ENCODE measurements at regions not wholly inside any gene's neighbourhood (a gene's known extent, or its start where the extent isn't known, plus 50 kb on each side); places are given as distances from the start of the nearest gene placed in this dataset.

GRCh38 chr15:62639432-62639831, 403.1 kb upstream of the TPM1 start:
- Mint-ChIP-seq H3K4me3 (no peak overlapping the region), H3K27me3 (peaks cover 5 to 14% of the 10 kb centered on the region in 2 donors), H3K27ac (no peak overlapping the region), H3K9me3 (no peaks in the 10 kb centered on the region), H3K4me1 (ENCODE audit: low read depth in 2 of 2) (peaks cover 7 to 8% of the 10 kb centered on the region in 2 donors), H3K36me3 (no peaks in the 10 kb centered on the region)
- ATAC-seq (no peak), DNase-seq (ENCODE audit: low spot score) (no peak)

DNA sequence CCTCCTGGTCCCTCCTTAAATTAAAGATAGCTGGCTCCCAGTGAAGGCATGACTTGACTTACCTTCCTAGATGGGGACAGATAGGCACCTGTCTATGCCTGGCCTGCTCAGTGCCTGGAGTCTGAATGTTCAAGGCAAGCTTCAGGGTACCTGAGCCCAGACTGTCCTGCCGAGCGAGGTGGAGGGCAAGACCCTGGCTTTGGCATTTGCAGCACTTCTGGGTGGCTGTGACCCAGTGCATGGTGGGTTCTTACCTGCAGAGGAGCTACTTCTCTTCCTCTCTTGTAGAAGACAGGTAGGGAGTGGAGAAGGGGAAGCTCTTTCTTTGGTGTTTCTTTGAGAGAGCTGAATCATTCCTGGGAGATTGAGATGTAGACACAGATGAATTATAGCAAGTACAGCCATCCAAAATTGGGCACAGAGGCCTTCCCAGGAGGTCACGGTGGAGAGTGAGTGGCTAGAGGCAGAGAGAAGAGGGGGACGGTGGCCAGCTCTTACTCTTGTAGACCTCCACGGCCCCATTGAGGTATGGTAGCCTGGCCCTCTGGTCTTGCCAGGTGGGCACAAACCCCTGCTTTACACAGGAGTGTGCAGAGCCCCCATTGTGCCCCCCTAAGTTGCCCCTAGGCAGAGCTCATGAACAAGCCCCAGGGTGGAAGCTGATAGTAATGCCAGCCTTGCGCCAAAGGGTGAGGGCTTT, 402.5 kb upstream of the TPM1 start:
- H3K9me3 Mint-ChIP-seq: no peaks in the 10 kb centered on the region
- no peak overlapping the region for H3K4me3 Mint-ChIP-seq
- peaks cover 7 to 8% of the 10 kb centered on the region in 2 donors for H3K4me1 Mint-ChIP-seq (ENCODE audit: low read depth in 2 of 2)
- no peaks in the 10 kb centered on the region for H3K36me3 Mint-ChIP-seq
- DNase-seq (ENCODE audit: low spot score) (peak; percentile 51), ATAC-seq (peak; percentile 35 to 52)
- peaks cover 9 to 19% of the 10 kb centered on the region in 2 donors for H3K27me3 Mint-ChIP-seq
- H3K27ac Mint-ChIP-seq: no peak overlapping the region

DNA sequence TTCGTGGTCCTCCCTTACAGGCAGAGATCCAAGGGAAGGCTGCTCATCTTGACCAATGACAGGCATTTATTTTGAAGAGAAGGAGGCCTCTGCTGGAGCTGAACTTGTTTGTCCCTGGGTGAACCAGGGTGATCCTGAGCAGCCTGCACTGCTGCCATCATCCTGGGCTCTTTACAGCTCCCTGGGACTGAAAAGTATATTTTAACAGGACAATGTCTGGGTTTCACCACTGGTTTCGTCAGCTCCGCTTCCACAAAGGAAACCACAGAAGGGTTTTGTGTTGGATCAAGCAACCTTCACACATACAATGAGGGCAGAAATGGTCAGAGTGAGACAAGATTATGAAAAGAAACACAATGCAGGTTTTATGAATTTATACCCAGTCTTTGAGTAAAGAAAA, 400.7 kb upstream of the TPM1 start:
- peaks cover 6 to 19% of the 10 kb centered on the region in 2 donors for H3K27me3 Mint-ChIP-seq
- peaks cover 7 to 8% of the 10 kb centered on the region in 2 donors for H3K4me1 Mint-ChIP-seq (ENCODE audit: low read depth in 2 of 2)
- ATAC-seq: peak in 1 of 2 donors; percentile 34
- H3K36me3 Mint-ChIP-seq: no peaks in the 10 kb centered on the region
- no peaks in the 10 kb centered on the region for H3K9me3 Mint-ChIP-seq
- peak overlapping the region in 1 of 2 donors; percentile 23 for H3K27ac Mint-ChIP-seq
- H3K4me3 Mint-ChIP-seq: no peak overlapping the region
- DNase-seq (ENCODE audit: low spot score): peak; percentile 31

GRCh38 chr15:62643572-62643971, 399.0 kb upstream of the TPM1 start:
- DNase-seq (ENCODE audit: low spot score) (no peak), ATAC-seq (no peak)
- Mint-ChIP-seq H3K36me3 (no peaks in the 10 kb centered on the region), H3K4me1 (ENCODE audit: low read depth in 2 of 2) (peaks cover 7 to 8% of the 10 kb centered on the region in 2 donors), H3K4me3 (no peak overlapping the region), H3K27me3 (peaks cover 8 to 11% of the 10 kb centered on the region in 2 donors), H3K9me3 (no peaks in the 10 kb centered on the region), H3K27ac (no peak overlapping the region)

DNA sequence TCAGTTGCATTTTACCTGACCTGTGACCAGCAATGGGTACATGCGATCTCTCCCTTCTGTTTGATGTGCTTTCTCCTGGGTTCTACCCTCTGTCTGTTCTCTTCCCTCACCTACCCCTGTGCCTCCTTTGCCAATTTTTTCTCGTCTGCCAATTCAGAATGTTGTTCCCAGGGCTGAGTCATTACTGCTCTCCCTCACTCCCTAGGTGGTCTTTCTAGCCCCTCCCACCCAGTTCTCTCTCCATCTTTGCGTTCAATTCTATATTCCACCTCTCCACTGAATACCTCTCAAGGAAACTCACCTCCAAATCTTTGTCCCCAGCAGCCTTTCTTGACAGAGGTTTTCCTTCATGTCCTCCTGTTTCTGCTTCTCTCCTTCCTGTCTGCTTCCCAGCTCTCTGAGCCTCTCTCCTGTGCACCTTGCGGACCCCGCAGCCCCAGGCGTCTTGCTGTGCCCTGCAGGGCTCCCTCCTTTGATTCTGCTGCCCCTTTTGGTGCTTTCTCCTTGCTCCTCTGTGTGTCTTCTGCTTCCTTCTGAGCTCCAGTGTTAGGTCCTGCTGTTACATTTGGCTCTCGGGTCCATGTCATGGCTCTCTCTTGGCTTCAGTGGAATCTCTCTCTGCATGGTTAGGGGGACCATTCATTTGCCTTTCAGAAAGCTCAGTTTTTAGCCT, 398.2 kb upstream of the TPM1 start:
- Mint-ChIP-seq H3K4me1 (ENCODE audit: low read depth in 2 of 2) (peaks cover 7 to 8% of the 10 kb centered on the region in 2 donors), H3K9me3 (no peaks in the 10 kb centered on the region), H3K27me3 (peaks cover 8 to 11% of the 10 kb centered on the region in 2 donors), H3K4me3 (no peak overlapping the region), H3K36me3 (no peaks in the 10 kb centered on the region), H3K27ac (no peak overlapping the region)
- DNase-seq (ENCODE audit: low spot score): peak; percentile 28
- ATAC-seq: no peak

GRCh38 chr15:62644889-62645742, 397.4 kb upstream of the TPM1 start:
- H3K27me3 Mint-ChIP-seq: peaks cover 8 to 14% of the 10 kb centered on the region in 2 donors
- H3K9me3 Mint-ChIP-seq: no peaks in the 10 kb centered on the region
- DNase-seq (ENCODE audit: low spot score): peak; percentile 26
- H3K4me3 Mint-ChIP-seq: no peak overlapping the region
- no peak for ATAC-seq
- H3K27ac Mint-ChIP-seq: no peak overlapping the region
- H3K4me1 Mint-ChIP-seq (ENCODE audit: low read depth in 2 of 2): peaks cover 7 to 8% of the 10 kb centered on the region in 2 donors
- no peaks in the 10 kb centered on the region for H3K36me3 Mint-ChIP-seq

GRCh38 chr15:62647202-62647842, 395.2 kb upstream of the TPM1 start:
- H3K9me3 Mint-ChIP-seq: no peaks in the 10 kb centered on the region

GRCh38 chr15:62647843-62648505, 394.6 kb upstream of the TPM1 start:
- ATAC-seq (no peak), DNase-seq (ENCODE audit: low spot score) (no peak)
- Mint-ChIP-seq H3K36me3 (no peaks in the 10 kb centered on the region), H3K9me3 (no peaks in the 10 kb centered on the region), H3K4me3 (no peak overlapping the region), H3K4me1 (ENCODE audit: low read depth in 2 of 2) (no peaks in the 10 kb centered on the region), H3K27me3 (peaks cover 8 to 25% of the 10 kb centered on the region in 2 donors), H3K27ac (no peak overlapping the region)

More at GRCh38 chr15:62647202-62647842, 395.2 kb upstream of the TPM1 start:
- Mint-ChIP-seq H3K27me3 (peaks cover 8 to 22% of the 10 kb centered on the region in 2 donors), H3K36me3 (no peaks in the 10 kb centered on the region), H3K27ac (no peak overlapping the region), H3K4me3 (no peak overlapping the region), H3K4me1 (ENCODE audit: low read depth in 2 of 2) (no peaks in the 10 kb centered on the region)
- ATAC-seq (no peak), DNase-seq (ENCODE audit: low spot score) (no peak)

- Mint-ChIP-seq H3K4me1 (ENCODE audit: low read depth in 2 of 2) (no peaks in the 10 kb centered on the region), H3K4me3 (no peak overlapping the region), H3K27ac (no peak overlapping the region), H3K36me3 (no peaks in the 10 kb centered on the region), H3K27me3 (peaks cover 8 to 24% of the 10 kb centered on the region in 2 donors), H3K9me3 (no peaks in the 10 kb centered on the region)
- DNase-seq (ENCODE audit: low spot score) (no peak), ATAC-seq (no peak)
Observed at GRCh38 chr15:62648954-62649353, 393.6 kb upstream of the TPM1 start.

DNA sequence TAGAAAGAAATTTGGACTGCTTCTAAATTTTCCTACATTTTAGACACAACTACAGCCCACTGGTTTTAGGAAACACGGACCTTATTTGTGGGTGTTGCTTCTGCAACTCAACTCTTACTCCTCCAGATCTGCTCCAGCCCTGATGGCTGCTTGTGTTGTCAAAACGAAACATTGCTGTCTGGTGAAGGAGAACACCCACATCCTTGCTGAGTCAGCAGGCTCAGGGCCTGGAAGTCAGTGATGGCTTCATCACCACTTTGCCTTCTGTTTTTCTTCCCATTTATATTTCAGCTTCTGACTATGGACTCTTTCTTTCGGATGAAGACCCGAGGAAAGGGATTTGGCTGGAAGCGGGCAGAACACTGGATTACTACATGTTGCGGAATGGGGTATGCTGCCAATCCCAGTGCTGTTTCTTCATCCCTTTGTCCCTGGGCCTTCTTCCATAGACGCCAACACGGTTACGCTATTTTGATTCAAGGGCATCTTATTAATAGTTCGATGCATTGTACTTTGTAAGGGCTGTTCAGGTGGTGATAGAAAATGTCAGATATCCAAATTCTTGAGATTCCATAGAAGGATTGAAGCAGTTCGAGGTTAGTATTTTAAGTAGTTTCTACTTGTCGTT, 392.6 kb upstream of the TPM1 start:
- no peak overlapping the region for H3K27ac Mint-ChIP-seq
- H3K27me3 Mint-ChIP-seq: peaks cover 5 to 14% of the 10 kb centered on the region in 2 donors
- no peak overlapping the region for H3K4me3 Mint-ChIP-seq
- DNase-seq (ENCODE audit: low spot score) (peak; percentile 29), ATAC-seq (peak in 1 of 2 donors; percentile 75)
- no peaks in the 10 kb centered on the region for H3K9me3 Mint-ChIP-seq
- H3K36me3 Mint-ChIP-seq: no peaks in the 10 kb centered on the region
- no peaks in the 10 kb centered on the region for H3K4me1 Mint-ChIP-seq (ENCODE audit: low read depth in 2 of 2)

GRCh38 chr15:62653122-62653521, 389.4 kb upstream of the TPM1 start:
- no peaks in the 10 kb centered on the region for H3K9me3 Mint-ChIP-seq
- H3K4me1 Mint-ChIP-seq (ENCODE audit: low read depth in 2 of 2): peaks cover 0 to 4% of the 10 kb centered on the region in 2 donors
- H3K27me3 Mint-ChIP-seq: peaks cover 9 to 25% of the 10 kb centered on the region in 2 donors
- H3K4me3 Mint-ChIP-seq: no peak overlapping the region
- H3K27ac Mint-ChIP-seq: no peak overlapping the region
- ATAC-seq (no peak), DNase-seq (ENCODE audit: low spot score) (peak; percentile 22)
- no peaks in the 10 kb centered on the region for H3K36me3 Mint-ChIP-seq

GRCh38 chr15:62656071-62656470, 386.5 kb upstream of the TPM1 start:
- Mint-ChIP-seq H3K27ac (no peak overlapping the region), H3K4me3 (no peak overlapping the region), H3K9me3 (no peaks in the 10 kb centered on the region), H3K36me3 (no peaks in the 10 kb centered on the region), H3K4me1 (ENCODE audit: low read depth in 2 of 2) (peaks cover 0 to 6% of the 10 kb centered on the region in 2 donors), H3K27me3 (peaks cover 13 to 28% of the 10 kb centered on the region in 2 donors)
- ATAC-seq (no peak), DNase-seq (ENCODE audit: low spot score) (no peak)

All from natural killer cell treated with Interleukin-12 subunit alpha and Interleukin-12 subunit beta and Interleukin-15 and Interleukin-18, amount 100 ng/mL, for 72 hours (primary cell).